ENCODE measurements at regions not wholly inside any gene's neighbourhood (a gene's known extent, or its start where the extent isn't known, plus 50 kb on each side); places are given as distances from the start of the nearest gene placed in this dataset.
A peak's percentile ranks its signal among the peaks of the same experiment; 100 is the strongest.

DNA sequence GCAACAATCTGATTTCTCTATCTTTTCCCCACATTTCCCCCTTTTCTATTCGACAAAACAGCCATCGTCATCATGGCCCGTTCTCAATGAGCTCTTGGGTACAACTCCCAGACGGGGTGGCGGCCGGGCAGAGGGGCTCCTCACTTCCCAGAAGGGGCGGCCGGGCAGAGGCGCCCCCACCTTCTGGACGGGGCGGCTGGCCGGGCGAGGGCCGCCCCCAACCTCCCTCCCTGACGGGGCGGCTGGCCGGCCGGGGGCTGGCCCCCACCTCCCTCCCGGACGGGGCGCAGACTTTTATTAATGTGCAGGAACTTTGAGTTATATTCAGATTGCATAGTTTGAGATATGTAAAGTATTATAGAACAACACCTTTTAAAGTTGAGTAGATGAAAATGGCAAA lies 64.4 kb upstream of the HPGD start:
- H3K4me1 ChIP-seq (ENCODE audit: control insufficient read depth, insufficient read depth, low read depth, low read length) = no peaks in the 10 kb centered on the region
- H4K8ac ChIP-seq (ENCODE audit: low read length) = no peak overlapping the region
- H3K14ac ChIP-seq (ENCODE audit: low read length in 2 of 2) = no peak overlapping the region
- H2BK15ac ChIP-seq (ENCODE audit: low read depth, poor library complexity, severe bottlenecking) = no peak overlapping the region
- no peak overlapping the region for H2BK120ac ChIP-seq (ENCODE audit: low read depth, low read length)
- H3K23ac ChIP-seq (ENCODE audit: low read length in 2 of 2) = no peak overlapping the region
- no peak overlapping the region for H4K91ac ChIP-seq (ENCODE audit: low read length)
- no peak overlapping the region for H2AK5ac ChIP-seq (ENCODE audit: low read length, severe bottlenecking)
- no peak overlapping the region for H3K9ac ChIP-seq (ENCODE audit: low read length)
- H3K27ac ChIP-seq (ENCODE audit: low read length, poor library complexity, severe bottlenecking) = no peak overlapping the region
- H3K4me3 ChIP-seq (ENCODE audit: insufficient read depth in 1 of 2, low read depth in 1 of 2, low read length in 2 of 2) = no peak overlapping the region
- H3K79me1 ChIP-seq (replicated peaks; ENCODE audit: low read length, poor library complexity, severe bottlenecking) = no peaks in the 10 kb centered on the region
- WGBS = 97% methylated on average over 14 of the region's 21 CpGs
- no peak overlapping the region for H2BK12ac ChIP-seq (ENCODE audit: low read length in 2 of 2)
- no peak overlapping the region for H3K18ac ChIP-seq (ENCODE audit: low read depth in 1 of 2, low read length in 2 of 2)
- no peak for DNase-seq
- H2AFZ ChIP-seq (ENCODE audit: low read depth, low read length) = no peak overlapping the region
- H3K9me3 ChIP-seq (ENCODE audit: control insufficient read depth, low read length) = no peaks in the 10 kb centered on the region
- H3K36me3 ChIP-seq (ENCODE audit: control insufficient read depth in 1 of 2, insufficient read depth in 2 of 2, low read depth in 1 of 2, low read length in 2 of 2) = no peaks in the 10 kb centered on the region
- no peak overlapping the region for H2BK5ac ChIP-seq (ENCODE audit: low read depth, low read length, poor library complexity, severe bottlenecking)
- H3K4ac ChIP-seq (ENCODE audit: low read depth in 1 of 2, low read length in 2 of 2) = no peak overlapping the region
- no peaks in the 10 kb centered on the region for H3K27me3 ChIP-seq (ENCODE audit: control insufficient read depth in 1 of 2, insufficient read depth in 1 of 2, low read length in 2 of 2)
- no peak overlapping the region for H3K4me2 ChIP-seq (ENCODE audit: low read length, poor library complexity, severe bottlenecking)

DNA sequence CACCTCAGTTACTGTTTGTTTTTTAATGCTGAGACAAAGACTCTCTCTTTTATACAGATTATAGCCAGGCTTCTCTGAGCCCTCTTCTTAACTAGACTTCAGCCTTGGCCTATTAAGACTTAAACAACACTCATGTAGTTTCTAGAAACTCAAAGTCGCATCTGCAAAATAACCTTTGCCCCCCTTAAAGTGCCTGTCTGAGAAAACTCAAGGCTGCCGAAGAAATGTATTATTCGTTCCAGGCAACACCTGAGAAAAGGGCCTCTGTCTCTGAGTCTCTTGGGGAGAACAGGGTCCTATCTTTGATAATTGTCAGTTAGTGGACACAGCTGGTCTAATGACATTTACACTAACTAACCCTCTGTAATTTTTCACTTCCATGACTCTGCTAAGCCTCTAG lies 60.8 kb upstream of the HPGD start:
- Histone ChIP-seq H2BK12ac (ENCODE audit: low read length in 2 of 2) (no peak overlapping the region), H3K4me1 (ENCODE audit: control insufficient read depth, insufficient read depth, low read depth, low read length) (no peaks in the 10 kb centered on the region), H3K79me1 (replicated peaks; ENCODE audit: low read length, poor library complexity, severe bottlenecking) (no peaks in the 10 kb centered on the region), H3K27me3 (ENCODE audit: control insufficient read depth in 1 of 2, insufficient read depth in 1 of 2, low read length in 2 of 2) (no peaks in the 10 kb centered on the region), H3K36me3 (ENCODE audit: control insufficient read depth in 1 of 2, insufficient read depth in 2 of 2, low read depth in 1 of 2, low read length in 2 of 2) (no peaks in the 10 kb centered on the region), H4K91ac (ENCODE audit: low read length) (no peak overlapping the region), H3K18ac (ENCODE audit: low read depth in 1 of 2, low read length in 2 of 2) (no peak overlapping the region), H3K4ac (ENCODE audit: low read depth in 1 of 2, low read length in 2 of 2) (no peak overlapping the region), H3K4me2 (ENCODE audit: low read length, poor library complexity, severe bottlenecking) (no peak overlapping the region), H3K14ac (ENCODE audit: low read length in 2 of 2) (no peak overlapping the region), H2BK15ac (ENCODE audit: low read depth, poor library complexity, severe bottlenecking) (no peak overlapping the region), H3K9ac (ENCODE audit: low read length) (no peak overlapping the region), H2BK120ac (ENCODE audit: low read depth, low read length) (no peak overlapping the region), H2BK5ac (ENCODE audit: low read depth, low read length, poor library complexity, severe bottlenecking) (no peak overlapping the region), H2AK5ac (ENCODE audit: low read length, severe bottlenecking) (no peak overlapping the region), H2AFZ (ENCODE audit: low read depth, low read length) (no peak overlapping the region), H3K4me3 (ENCODE audit: insufficient read depth in 1 of 2, low read depth in 1 of 2, low read length in 2 of 2) (no peak overlapping the region), H3K9me3 (ENCODE audit: control insufficient read depth, low read length) (no peaks in the 10 kb centered on the region), H3K23ac (ENCODE audit: low read length in 2 of 2) (no peak overlapping the region), H4K8ac (ENCODE audit: low read length) (no peak overlapping the region), H3K27ac (ENCODE audit: low read length, poor library complexity, severe bottlenecking) (no peak overlapping the region)
- DNase-seq = no peak
- 69% methylated on average over 3 of the region's 3 CpGs for WGBS

DNA sequence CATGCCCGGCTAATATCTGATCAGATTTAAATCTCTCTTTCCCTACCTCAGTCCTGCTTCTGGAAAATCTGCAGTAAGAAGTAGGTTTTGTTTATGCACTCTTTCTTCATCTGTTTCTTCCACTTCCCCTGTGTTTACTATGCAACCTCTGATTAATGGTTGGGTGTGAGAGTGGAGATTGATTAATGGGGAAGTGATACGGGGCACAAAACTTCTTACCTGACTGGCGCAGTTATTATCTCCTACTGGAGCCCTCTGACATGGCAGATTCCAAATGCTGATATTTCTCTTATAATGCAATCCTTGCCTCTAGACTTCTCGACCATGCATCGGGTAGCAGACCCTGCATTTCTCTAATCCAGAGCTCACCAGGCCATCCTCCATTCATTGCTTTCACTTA lies 60.2 kb upstream of the HPGD start:
- Histone ChIP-seq H3K27me3 (ENCODE audit: control insufficient read depth in 1 of 2, insufficient read depth in 1 of 2, low read length in 2 of 2) (no peaks in the 10 kb centered on the region), H3K9me3 (ENCODE audit: control insufficient read depth, low read length) (no peaks in the 10 kb centered on the region), H3K4me1 (ENCODE audit: control insufficient read depth, insufficient read depth, low read depth, low read length) (no peaks in the 10 kb centered on the region), H2BK15ac (ENCODE audit: low read depth, poor library complexity, severe bottlenecking) (no peak overlapping the region), H2AFZ (ENCODE audit: low read depth, low read length) (no peak overlapping the region), H3K27ac (ENCODE audit: low read length, poor library complexity, severe bottlenecking) (no peak overlapping the region), H3K4ac (ENCODE audit: low read depth in 1 of 2, low read length in 2 of 2) (peak overlapping the region in 1 of 2 experiments; percentile 26), H2BK12ac (ENCODE audit: low read length in 2 of 2) (no peak overlapping the region), H3K18ac (ENCODE audit: low read depth in 1 of 2, low read length in 2 of 2) (peak overlapping the region in 1 of 2 experiments; percentile 34), H4K91ac (ENCODE audit: low read length) (no peak overlapping the region), H2AK5ac (ENCODE audit: low read length, severe bottlenecking) (no peak overlapping the region), H3K14ac (ENCODE audit: low read length in 2 of 2) (peak overlapping the region in 1 of 2 experiments; percentile 81), H3K9ac (ENCODE audit: low read length) (no peak overlapping the region), H3K79me1 (replicated peaks; ENCODE audit: low read length, poor library complexity, severe bottlenecking) (no peaks in the 10 kb centered on the region), H2BK120ac (ENCODE audit: low read depth, low read length) (no peak overlapping the region), H3K4me3 (ENCODE audit: insufficient read depth in 1 of 2, low read depth in 1 of 2, low read length in 2 of 2) (no peak overlapping the region), H3K23ac (ENCODE audit: low read length in 2 of 2) (no peak overlapping the region), H4K8ac (ENCODE audit: low read length) (no peak overlapping the region), H2BK5ac (ENCODE audit: low read depth, low read length, poor library complexity, severe bottlenecking) (no peak overlapping the region), H3K4me2 (ENCODE audit: low read length, poor library complexity, severe bottlenecking) (no peak overlapping the region), H3K36me3 (ENCODE audit: control insufficient read depth in 1 of 2, insufficient read depth in 2 of 2, low read depth in 1 of 2, low read length in 2 of 2) (no peaks in the 10 kb centered on the region)
- WGBS = 95% methylated on average over 3 of the region's 5 CpGs
- DNase-seq = no peak

DNA sequence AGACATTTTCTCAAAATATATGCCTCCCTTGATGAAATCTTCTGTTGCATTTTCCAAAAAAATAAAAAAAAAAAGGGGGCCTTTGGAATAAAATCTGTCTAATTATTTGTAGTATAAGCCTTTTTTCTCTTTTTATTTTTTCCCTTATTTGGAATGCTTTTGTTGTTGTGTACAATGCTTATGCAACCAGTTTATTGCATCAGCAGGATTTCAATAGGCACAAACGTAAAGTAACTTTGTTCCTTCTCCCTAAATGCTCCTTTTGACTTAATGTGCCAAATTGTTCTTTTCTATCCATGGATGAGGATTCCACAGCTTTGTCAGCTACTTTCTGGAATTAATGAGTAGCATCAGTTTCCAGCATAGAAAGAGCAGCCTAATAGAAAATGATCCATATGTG lies 59.6 kb upstream of the HPGD start:
- Histone ChIP-seq H2AK5ac (ENCODE audit: low read length, severe bottlenecking) (no peak overlapping the region), H3K18ac (ENCODE audit: low read depth in 1 of 2, low read length in 2 of 2) (no peak overlapping the region), H3K36me3 (ENCODE audit: control insufficient read depth in 1 of 2, insufficient read depth in 2 of 2, low read depth in 1 of 2, low read length in 2 of 2) (no peaks in the 10 kb centered on the region), H2BK12ac (ENCODE audit: low read length in 2 of 2) (no peak overlapping the region), H3K27me3 (ENCODE audit: control insufficient read depth in 1 of 2, insufficient read depth in 1 of 2, low read length in 2 of 2) (no peaks in the 10 kb centered on the region), H3K9me3 (ENCODE audit: control insufficient read depth, low read length) (no peaks in the 10 kb centered on the region), H2BK15ac (ENCODE audit: low read depth, poor library complexity, severe bottlenecking) (no peak overlapping the region), H3K79me1 (replicated peaks; ENCODE audit: low read length, poor library complexity, severe bottlenecking) (no peaks in the 10 kb centered on the region), H4K91ac (ENCODE audit: low read length) (no peak overlapping the region), H2AFZ (ENCODE audit: low read depth, low read length) (no peak overlapping the region), H2BK120ac (ENCODE audit: low read depth, low read length) (no peak overlapping the region), H3K9ac (ENCODE audit: low read length) (no peak overlapping the region), H4K8ac (ENCODE audit: low read length) (no peak overlapping the region), H3K4me3 (ENCODE audit: insufficient read depth in 1 of 2, low read depth in 1 of 2, low read length in 2 of 2) (no peak overlapping the region), H3K14ac (ENCODE audit: low read length in 2 of 2) (no peak overlapping the region), H3K23ac (ENCODE audit: low read length in 2 of 2) (no peak overlapping the region), H3K4me2 (ENCODE audit: low read length, poor library complexity, severe bottlenecking) (no peak overlapping the region), H2BK5ac (ENCODE audit: low read depth, low read length, poor library complexity, severe bottlenecking) (no peak overlapping the region), H3K27ac (ENCODE audit: low read length, poor library complexity, severe bottlenecking) (no peak overlapping the region), H3K4ac (ENCODE audit: low read depth in 1 of 2, low read length in 2 of 2) (no peak overlapping the region), H3K4me1 (ENCODE audit: control insufficient read depth, insufficient read depth, low read depth, low read length) (no peaks in the 10 kb centered on the region)
- WGBS = 67% methylated on average over 1 of the region's 1 CpG
- no peak for DNase-seq

All from mesenchymal stem cell (in vitro differentiated cells and primary cell).